ENCODE measurements at regions not wholly inside any gene's neighbourhood (a gene's known extent, or its start where the extent isn't known, plus 50 kb on each side); places are given as distances from the start of the nearest gene placed in this dataset.

GRCh38 chr20:52779125-52779524 lies 193.0 kb upstream of the TSHZ2 start:
- TF ChIP-seq CTCF (IDR thresholded peaks at IDR 0.05; ENCODE audit: low read length) (no peak), EZH2 (optimal IDR thresholded peaks at IDR 0.05; ENCODE audit: low read depth, low read length) (no peak)

Data from MM.1S (cell line).